OCI-LY7 (cell line): ENCODE measurements at regions not wholly inside any gene's neighbourhood (a gene's known extent, or its start where the extent isn't known, plus 50 kb on each side); places are given as distances from the start of the nearest gene placed in this dataset.

ENCODE experiments used
- BruUV-seq: library from RNA; stranded (reverse); fragments of 400-500 nt; replicated peaks from 2 replicates; lab custom pipeline; 2021; lab: Mats Ljungman, UMichigan
- CTCF ChIA-PET: fragments of 300-600 bp; sonication (Branson Sonifier 250); formaldehyde crosslinking; loops from one replicate; lab custom pipeline; 2022; ENCODE audit warnings: antibody characterized with exemption; ENCODE audit not compliant: unreplicated experiment; lab: Charles Lee
- POLR2A ChIA-PET: fragments of 300-600 bp; sonication (Branson Sonifier 250); formaldehyde crosslinking; loops from one replicate; lab custom pipeline; 2022; ENCODE audit warnings: antibody characterized with exemption; lab: Charles Lee
- DNase-seq: peaks from one replicate; pipeline ENCODE4 v3.0.0-alpha.2; 2015; ENCODE audit warnings: low spot score
- H2AFZ ChIP-seq: fragments of 200-600 bp; sonication (generic), shearing (Covaris generic); 2 replicates; pipeline ENCODE4 v1.6.1; 2014; ENCODE audit warnings: mild to moderate bottlenecking, antibody characterized with exemption, low read length, moderate library complexity
- H3K27ac ChIP-seq: fragments of 200-600 bp; sonication (generic); 2 replicates; pipeline ENCODE4 v1.5.1; 2014; ENCODE audit warnings: mixed run types, low read depth, mild to moderate bottlenecking, moderate library complexity, low read length, inconsistent platforms; ENCODE audit not compliant: poor library complexity, severe bottlenecking
- H3K36me3 ChIP-seq: fragments of 200-600 bp; sonication (generic); 2 replicates; pipeline ENCODE4 v1.6.1; 2014; ENCODE audit warnings: mild to moderate bottlenecking, antibody characterized with exemption, low read length, moderate library complexity, mixed read lengths; ENCODE audit not compliant: insufficient read depth
- H3K4me1 ChIP-seq: fragments of 200-600 bp; sonication (generic); 2 replicates; pipeline ENCODE4 v1.5.1; 2014; ENCODE audit warnings: mild to moderate bottlenecking, low read length; ENCODE audit not compliant: insufficient read depth, poor library complexity, severe bottlenecking
- H3K4me2 ChIP-seq: fragments of 200-600 bp; sonication (generic); 2 replicates; pipeline ENCODE4 v1.6.1; 2014; ENCODE audit warnings: mild to moderate bottlenecking, low read length
- H3K4me3 ChIP-seq: fragments of 200-600 bp; sonication (generic); 2 replicates; pipeline ENCODE4 v1.5.1; 2014; ENCODE audit warnings: mild to moderate bottlenecking, low read depth, low read length; ENCODE audit not compliant: poor library complexity, severe bottlenecking
- H3K79me2 ChIP-seq: fragments of 200-600 bp; sonication (generic); 2 replicates; pipeline ENCODE4 v1.6.1; 2016; ENCODE audit warnings: low read depth, mild to moderate bottlenecking, low read length, moderate library complexity, mixed read lengths; ENCODE audit not compliant: insufficient read depth
- H3K9me2 ChIP-seq: fragments of 200-600 bp; sonication (generic); 2 replicates; pipeline ENCODE4 v1.6.1; 2016; ENCODE audit warnings: mild to moderate bottlenecking, low read length, mixed read lengths; ENCODE audit not compliant: insufficient read depth
- H3K9me3 ChIP-seq: fragments of 200-600 bp; sonication (generic); 2 replicates; pipeline ENCODE4 v1.6.1; 2014; ENCODE audit warnings: mild to moderate bottlenecking, mixed run types, low read length, mixed read lengths
- H4K20me1 ChIP-seq: fragments of 200-600 bp; sonication (generic); 2 replicates; pipeline ENCODE4 v1.6.1; 2014; ENCODE audit warnings: mild to moderate bottlenecking, antibody characterized with exemption, low read length, moderate library complexity, mixed read lengths; ENCODE audit not compliant: insufficient read depth
- CTCF ChIP-seq: fragments of 200-600 bp; sonication (generic); conservative IDR thresholded peaks from 2 replicates; pipeline ENCODE4 v1.5.1; 2014; ENCODE audit warnings: mild to moderate bottlenecking, antibody characterized with exemption, low read length, moderate library complexity, mixed read lengths
- EZH2phosphoT487 ChIP-seq: fragments of 200-600 bp; sonication (generic); IDR thresholded peaks from 2 replicates; pipeline ENCODE4 v1.6.1; 2018; ENCODE audit warnings: low read depth, borderline replicate concordance, mild to moderate bottlenecking, mixed run types, antibody characterized with exemption, low read length, moderate library complexity, mixed read lengths
- intact Hi-C: fragments of 100-400 bp; cut with micrococcal nuclease; formaldehyde crosslinking; loops from one replicate; pipeline ENCODE4 v1.10.0; 2022; ENCODE audit not compliant: unreplicated experiment

GRCh38 chr22:48342732-48343131, 1484.9 kb downstream of the BRD1 start:
- Histone ChIP-seq H3K9me2 (no peaks in the 10 kb centered on the region), H3K27ac (no peak overlapping the region), H3K4me1 (no peaks in the 10 kb centered on the region), H3K79me2 (no peaks in the 10 kb centered on the region), H3K36me3 (no peaks in the 10 kb centered on the region), H4K20me1 (no peaks in the 10 kb centered on the region), H3K4me2 (no peak overlapping the region), H3K9me3 (no peaks in the 10 kb centered on the region), H2AFZ (no peak overlapping the region), H3K4me3 (no peak overlapping the region)
- TF ChIP-seq EZH2phosphoT487 = no peak
- TF ChIP-seq CTCF = no peak
- ChIA-PET POLR2A (no interaction called here), CTCF (no interaction called here)
- no TSS peak for BruUV-seq
- no peak for DNase-seq
- intact Hi-C loops = no loop called here

- Histone ChIP-seq H2AFZ (no peak overlapping the region), H3K36me3 (no peaks in the 10 kb centered on the region), H3K4me3 (no peak overlapping the region), H3K4me1 (no peaks in the 10 kb centered on the region), H3K27ac (no peak overlapping the region), H3K4me2 (no peak overlapping the region), H3K9me2 (no peaks in the 10 kb centered on the region), H4K20me1 (no peaks in the 10 kb centered on the region), H3K9me3 (no peaks in the 10 kb centered on the region), H3K79me2 (no peaks in the 10 kb centered on the region)
- POLR2A ChIA-PET = no interaction called here
- no peak for DNase-seq
- no TSS peak for BruUV-seq
- intact Hi-C loops = no loop called here
- TF ChIP-seq EZH2phosphoT487 (no peak), CTCF (no peak)
- CTCF ChIA-PET = no interaction called here
Observed at GRCh38 chr22:48342016-48342415, 1485.7 kb downstream of the BRD1 start.

GRCh38 chr22:48340727-48341709, 1486.7 kb downstream of the BRD1 start:
- Histone ChIP-seq H3K79me2 (no peaks in the 10 kb centered on the region), H3K4me3 (no peak overlapping the region), H4K20me1 (no peaks in the 10 kb centered on the region), H2AFZ (no peak overlapping the region), H3K9me2 (no peaks in the 10 kb centered on the region), H3K27ac (no peak overlapping the region), H3K4me1 (no peaks in the 10 kb centered on the region), H3K9me3 (no peaks in the 10 kb centered on the region), H3K4me2 (no peak overlapping the region), H3K36me3 (no peaks in the 10 kb centered on the region)
- BruUV-seq = no TSS peak
- no peak for TF ChIP-seq EZH2phosphoT487
- no peak for TF ChIP-seq CTCF
- ChIA-PET CTCF (no interaction called here), POLR2A (no interaction called here)
- DNase-seq = no peak
- intact Hi-C loops = no loop called here
